NCI-H1694 (cell line): ENCODE measurements at regions not wholly inside any gene's neighbourhood (a gene's known extent, or its start where the extent isn't known, plus 50 kb on each side); places are given as distances from the start of the nearest gene placed in this dataset.
"Not testable (repeated sequence)": the region's sequence is repeated elsewhere in the genome, so short reads cannot be mapped to it uniquely, and the experiment has no call there.

Experiments used
- DNase-seq: peaks from one replicate; lab custom pipeline; 2025; lab: John Stamatoyannopoulos, UW

GRCh38 chr7:94174956-94175355 lies 170.8 kb upstream of the BET1 start:
- no peak for DNase-seq

GRCh38 chr7:94176694-94177200 lies 172.6 kb upstream of the BET1 start:
- DNase-seq = no peak

- DNase-seq = no peak
Measured at GRCh38 chr7:94177441-94177840, 173.3 kb upstream of the BET1 start.

GRCh38 chr7:94178230-94178629 lies 174.1 kb upstream of the BET1 start:
- no peak for DNase-seq

- no peak for DNase-seq
Measured at GRCh38 chr7:94179466-94179865, 175.3 kb upstream of the BET1 start.

- DNase-seq = no peak
Measured at GRCh38 chr7:94182066-94182465, 177.9 kb upstream of the BET1 start.

GRCh38 chr7:94182721-94183120 lies 178.6 kb upstream of the BET1 start:
- DNase-seq = no peak

GRCh38 chr7:94183289-94183749 lies 179.2 kb upstream of the BET1 start:
- DNase-seq = no peak

GRCh38 chr7:94183891-94184290 lies 179.7 kb upstream of the BET1 start:
- DNase-seq = no peak

GRCh38 chr7:94188350-94188749 lies 184.2 kb upstream of the BET1 start:
- no peak for DNase-seq

GRCh38 chr7:94190599-94191061 lies 186.5 kb upstream of the BET1 start:
- DNase-seq = no peak

- DNase-seq = not testable (repeated sequence)
Measured at GRCh38 chr7:94194426-94194825, 190.3 kb upstream of the BET1 start.

GRCh38 chr7:94195201-94195600 lies 191.0 kb upstream of the BET1 start:
- no peak for DNase-seq

GRCh38 chr7:94195813-94196212 lies 191.7 kb upstream of the BET1 start:
- no peak for DNase-seq

GRCh38 chr7:94205529-94205928 lies 189.2 kb upstream of the COL1A2 start:
- DNase-seq = no peak

GRCh38 chr7:94206295-94206694 lies 188.4 kb upstream of the COL1A2 start:
- no peak for DNase-seq

GRCh38 chr7:94212160-94212559 lies 182.5 kb upstream of the COL1A2 start:
- no peak for DNase-seq

- DNase-seq = no peak
Measured at GRCh38 chr7:94216944-94217461, 177.7 kb upstream of the COL1A2 start.

GRCh38 chr7:94217766-94218165 lies 176.9 kb upstream of the COL1A2 start:
- no peak for DNase-seq

- DNase-seq = no peak
Measured at GRCh38 chr7:94222516-94222915, 172.2 kb upstream of the COL1A2 start.

- DNase-seq = peak; percentile 13
Measured at GRCh38 chr7:94223375-94224084, 171.2 kb upstream of the COL1A2 start.

GRCh38 chr7:94228223-94228622 lies 166.5 kb upstream of the COL1A2 start:
- no peak for DNase-seq

GRCh38 chr7:94228678-94229077 lies 166.0 kb upstream of the COL1A2 start:
- peak; percentile 21 for DNase-seq

- no peak for DNase-seq
Measured at GRCh38 chr7:94231305-94231704, 163.4 kb upstream of the COL1A2 start.
